ENCODE measurements at regions not wholly inside any gene's neighbourhood (a gene's known extent, or its start where the extent isn't known, plus 50 kb on each side); places are given as distances from the start of the nearest gene placed in this dataset.

- H3K4me1 Mint-ChIP-seq (ENCODE audit: unreplicated experiment) = no peaks in the 10 kb centered on the region
- no peak for DNase-seq (ENCODE audit: low spot score)
- no peak for TF ChIP-seq CTCF (IDR thresholded peaks at IDR 0.05; ENCODE audit: unreplicated experiment)
- no peaks in the 10 kb centered on the region for H3K27me3 Mint-ChIP-seq (ENCODE audit: unreplicated experiment)
- H3K9me3 Mint-ChIP-seq (ENCODE audit: unreplicated experiment) = no peaks in the 10 kb centered on the region
- no peaks in the 10 kb centered on the region for H3K36me3 Mint-ChIP-seq (ENCODE audit: low read depth, unreplicated experiment)
- no peak overlapping the region for H3K4me3 Mint-ChIP-seq (ENCODE audit: unreplicated experiment)
- H3K27ac Mint-ChIP-seq (ENCODE audit: unreplicated experiment) = no peak overlapping the region
Measured at GRCh38 chr4:148782284-148782683, 340.1 kb upstream of the NR3C2 start.

- no peak overlapping the region for H3K27ac Mint-ChIP-seq (ENCODE audit: unreplicated experiment)
Measured at GRCh38 chr4:148780426-148781005, 338.3 kb upstream of the NR3C2 start.

GRCh38 chr4:148779771-148780170 is 337.6 kb upstream of the NR3C2 start:
- Mint-ChIP-seq H3K9me3 (ENCODE audit: unreplicated experiment) (no peaks in the 10 kb centered on the region), H3K4me3 (ENCODE audit: unreplicated experiment) (no peak overlapping the region), H3K36me3 (ENCODE audit: low read depth, unreplicated experiment) (no peaks in the 10 kb centered on the region), H3K27me3 (ENCODE audit: unreplicated experiment) (no peaks in the 10 kb centered on the region), H3K27ac (ENCODE audit: unreplicated experiment) (no peak overlapping the region), H3K4me1 (ENCODE audit: unreplicated experiment) (no peaks in the 10 kb centered on the region)
- TF ChIP-seq CTCF (IDR thresholded peaks at IDR 0.05; ENCODE audit: unreplicated experiment) = no peak
- no peak for DNase-seq (ENCODE audit: low spot score)

More at GRCh38 chr4:148780426-148781005, 338.3 kb upstream of the NR3C2 start:
- no peaks in the 10 kb centered on the region for H3K36me3 Mint-ChIP-seq (ENCODE audit: low read depth, unreplicated experiment)
- DNase-seq (ENCODE audit: low spot score) = no peak
- H3K4me1 Mint-ChIP-seq (ENCODE audit: unreplicated experiment) = no peaks in the 10 kb centered on the region
- no peak for TF ChIP-seq CTCF (IDR thresholded peaks at IDR 0.05; ENCODE audit: unreplicated experiment)
- H3K27me3 Mint-ChIP-seq (ENCODE audit: unreplicated experiment) = no peaks in the 10 kb centered on the region
- no peaks in the 10 kb centered on the region for H3K9me3 Mint-ChIP-seq (ENCODE audit: unreplicated experiment)
- no peak overlapping the region for H3K4me3 Mint-ChIP-seq (ENCODE audit: unreplicated experiment)

GRCh38 chr4:148778980-148779675 is 336.9 kb upstream of the NR3C2 start:
- Mint-ChIP-seq H3K27me3 (ENCODE audit: unreplicated experiment) (no peaks in the 10 kb centered on the region), H3K36me3 (ENCODE audit: low read depth, unreplicated experiment) (no peaks in the 10 kb centered on the region), H3K4me1 (ENCODE audit: unreplicated experiment) (no peaks in the 10 kb centered on the region), H3K4me3 (ENCODE audit: unreplicated experiment) (no peak overlapping the region), H3K9me3 (ENCODE audit: unreplicated experiment) (no peaks in the 10 kb centered on the region), H3K27ac (ENCODE audit: unreplicated experiment) (no peak overlapping the region)
- no peak for DNase-seq (ENCODE audit: low spot score)
- no peak for TF ChIP-seq CTCF (IDR thresholded peaks at IDR 0.05; ENCODE audit: unreplicated experiment)

GRCh38 chr4:148776941-148777340 is 334.7 kb upstream of the NR3C2 start:
- Mint-ChIP-seq H3K4me3 (ENCODE audit: unreplicated experiment) (no peak overlapping the region), H3K4me1 (ENCODE audit: unreplicated experiment) (peaks cover 4% of the 10 kb centered on the region), H3K9me3 (ENCODE audit: unreplicated experiment) (no peaks in the 10 kb centered on the region), H3K27ac (ENCODE audit: unreplicated experiment) (no peak overlapping the region), H3K36me3 (ENCODE audit: low read depth, unreplicated experiment) (no peaks in the 10 kb centered on the region), H3K27me3 (ENCODE audit: unreplicated experiment) (no peaks in the 10 kb centered on the region)
- no peak for DNase-seq (ENCODE audit: low spot score)
- TF ChIP-seq CTCF (IDR thresholded peaks at IDR 0.05; ENCODE audit: unreplicated experiment) = no peak

Measured in endothelial cell (in vitro differentiated cells).